Uterus (tissue), 2 donors: ENCODE measurements at regions not wholly inside any gene's neighbourhood (a gene's known extent, or its start where the extent isn't known, plus 50 kb on each side); places are given as distances from the start of the nearest gene placed in this dataset.

Experiments
- POLR2A ChIP-seq, 2 donors: fragments of 450-650 bp; IDR thresholded peaks; one replicate each; pipeline ENCODE4 v1.6.1; 2016; ENCODE audit warnings: antibody characterized with exemption in 2 of 2, mild to moderate bottlenecking in 1 of 2, moderate library complexity in 1 of 2
- TF ChIP-seq, protein P1 (sequence below), 4 experiments: fragments of 200-600 bp in 2 of 4; fragments of 450-650 bp in 2 of 4; sonication (generic) in 2 of 4; IDR thresholded peaks; one replicate each; pipeline ENCODE4 v1.5.1; 2016 to 2019; ENCODE audit warnings: antibody characterized with exemption in 4 of 4, mild to moderate bottlenecking in 2 of 4, moderate library complexity in 1 of 4

DNA sequence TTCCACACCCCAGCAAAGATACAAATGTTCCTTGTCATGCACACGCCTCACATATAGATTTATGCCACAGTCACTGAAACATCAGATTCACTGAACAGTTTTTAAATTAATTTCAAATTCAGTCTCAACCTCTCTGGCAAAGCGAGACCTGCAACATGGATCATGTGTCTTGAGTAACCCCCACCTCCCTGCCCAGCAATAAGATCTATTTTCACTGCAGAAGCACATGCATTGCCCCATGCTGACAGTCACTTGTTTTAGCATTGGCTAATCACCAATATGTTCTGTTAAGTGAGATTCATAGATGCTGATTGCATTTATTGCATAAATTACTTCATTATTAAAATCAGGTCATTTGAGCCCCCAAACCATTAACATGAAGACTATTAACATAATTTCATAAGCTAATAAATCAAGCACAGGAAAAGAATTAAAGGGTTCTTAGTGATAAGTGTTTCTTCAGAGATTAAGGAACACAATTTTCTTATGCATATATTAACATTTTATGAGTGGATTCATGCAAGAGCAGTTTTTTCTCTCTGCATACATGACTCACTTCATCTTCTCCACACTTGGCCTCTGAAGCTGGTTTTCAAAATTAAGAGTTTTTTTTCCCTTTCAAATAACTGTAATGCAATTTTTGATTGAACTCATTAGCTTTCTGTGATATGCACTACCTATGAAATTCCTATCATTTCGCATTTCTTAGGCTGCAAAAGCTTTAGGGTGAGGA is 173.2 kb upstream of the SOX4 start:
- TF ChIP-seq, protein P1, sequence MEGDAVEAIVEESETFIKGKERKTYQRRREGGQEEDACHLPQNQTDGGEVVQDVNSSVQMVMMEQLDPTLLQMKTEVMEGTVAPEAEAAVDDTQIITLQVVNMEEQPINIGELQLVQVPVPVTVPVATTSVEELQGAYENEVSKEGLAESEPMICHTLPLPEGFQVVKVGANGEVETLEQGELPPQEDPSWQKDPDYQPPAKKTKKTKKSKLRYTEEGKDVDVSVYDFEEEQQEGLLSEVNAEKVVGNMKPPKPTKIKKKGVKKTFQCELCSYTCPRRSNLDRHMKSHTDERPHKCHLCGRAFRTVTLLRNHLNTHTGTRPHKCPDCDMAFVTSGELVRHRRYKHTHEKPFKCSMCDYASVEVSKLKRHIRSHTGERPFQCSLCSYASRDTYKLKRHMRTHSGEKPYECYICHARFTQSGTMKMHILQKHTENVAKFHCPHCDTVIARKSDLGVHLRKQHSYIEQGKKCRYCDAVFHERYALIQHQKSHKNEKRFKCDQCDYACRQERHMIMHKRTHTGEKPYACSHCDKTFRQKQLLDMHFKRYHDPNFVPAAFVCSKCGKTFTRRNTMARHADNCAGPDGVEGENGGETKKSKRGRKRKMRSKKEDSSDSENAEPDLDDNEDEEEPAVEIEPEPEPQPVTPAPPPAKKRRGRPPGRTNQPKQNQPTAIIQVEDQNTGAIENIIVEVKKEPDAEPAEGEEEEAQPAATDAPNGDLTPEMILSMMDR (IDR thresholded peaks at IDR 0.05) = no peak
- no peak for TF ChIP-seq POLR2A (IDR thresholded peaks at IDR 0.05)
